ENCODE measurements at regions not wholly inside any gene's neighbourhood (a gene's known extent, or its start where the extent isn't known, plus 50 kb on each side); places are given as distances from the start of the nearest gene placed in this dataset.

GRCh38 chr15:97061392-97061791 is 730.9 kb downstream of the NR2F2 start:
- TF ChIP-seq CTCF (IDR thresholded peaks at IDR 0.05; ENCODE audit: poor library complexity), result no peak
- TF ChIP-seq EZH2phosphoT487 (IDR thresholded peaks at IDR 0.05; ENCODE audit: low read depth, severe bottlenecking, unreplicated experiment), result no peak
